Body of pancreas (tissue), 4 donors: ENCODE measurements at regions not wholly inside any gene's neighbourhood (a gene's known extent, or its start where the extent isn't known, plus 50 kb on each side); places are given as distances from the start of the nearest gene placed in this dataset.

ENCODE experiments used
- ATAC-seq: fragments of 150-250 bp; one replicate; pipeline ENCODE4 v1.9.1; 2016
- DNase-seq, 4 donors: peaks; one replicate each; pipeline ENCODE4 v3.0.0-alpha.2; 2019
- H3K27ac ChIP-seq, 4 donors: fragments of 200-600 bp; sonication (generic); 1 replicate in 3 of 4; 2 replicates in 1 of 4; pipeline versions ENCODE4 v1.5.1 to v1.6.1; 2016 to 2019; ENCODE audit warnings: mild to moderate bottlenecking in 1 of 4, mixed read lengths in 1 of 4, moderate library complexity in 1 of 4
- H3K27me3 ChIP-seq, 2 donors: fragments of 200-600 bp; sonication (generic); one replicate each; pipeline ENCODE4 v1.6.0; 2016; ENCODE audit warnings: mild to moderate bottlenecking in 1 of 2
- H3K36me3 ChIP-seq, 2 donors: fragments of 200-600 bp; sonication (generic); replicated peaks in 1 of 2; 2 replicates each; pipeline ENCODE4 v1.5.1; 2016; ENCODE audit warnings: low read depth in 2 of 2; ENCODE audit not compliant: insufficient read depth in 1 of 2
- H3K4me1 ChIP-seq: fragments of 200-600 bp; sonication (generic); one replicate; pipeline ENCODE4 v1.6.0; 2016
- H3K4me3 ChIP-seq, 2 donors: fragments of 200-600 bp; sonication (generic); 1 replicate in 1 of 2; 2 replicates in 1 of 2; pipeline ENCODE4 v1.5.1; 2016 to 2019
- H3K9me3 ChIP-seq, 3 donors: fragments of 200-600 bp; sonication (generic); 1 replicate in 2 of 3; 2 replicates in 1 of 3; pipeline ENCODE4 v1.5.1; 2016
- CTCF ChIP-seq, 7 experiments: fragments of 450-650 bp in 4 of 7; fragments of 200-600 bp in 3 of 7; sonication (generic) in 3 of 7; IDR thresholded peaks; one replicate each; pipeline ENCODE4 v1.5.1; 2016 to 2019; ENCODE audit warnings: antibody characterized with exemption in 7 of 7
- POLR2A ChIP-seq, 3 donors: fragments of 450-650 bp; IDR thresholded peaks; one replicate each; pipeline ENCODE4 v1.6.1; 2016; ENCODE audit warnings: antibody characterized with exemption in 3 of 3, mild to moderate bottlenecking in 2 of 3
- WGBS, 2 donors: methylation state at CpG; one replicate each; pipeline ENCODE4 v1.1.5; 2017; 5-methylcytosine and 5-hydroxymethylcytosine counted together
- intact Hi-C: fragments of 100-400 bp; cut with DNase I; formaldehyde crosslinking; loops from one replicate; pipeline ENCODE4 v1.15.1; 2023

- DNase-seq (no peak), ATAC-seq (no peak)
- no peak overlapping the region for H3K27ac ChIP-seq
- WGBS, 2 donors: 60 to 61% methylated on average over 4 of the region's 4 CpGs
- no peaks in the 10 kb centered on the region for H3K9me3 ChIP-seq
- intact Hi-C loops: no loop called here
- H3K4me3 ChIP-seq: no peak overlapping the region
- TF ChIP-seq CTCF (IDR thresholded peaks at IDR 0.05) (no peak), POLR2A (IDR thresholded peaks at IDR 0.05) (no peak)
- no peaks in the 10 kb centered on the region for H3K36me3 ChIP-seq
- no peaks in the 10 kb centered on the region for H3K27me3 ChIP-seq
- H3K4me1 ChIP-seq: no peaks in the 10 kb centered on the region
These were observed 482.6 kb upstream of the ZNF717 start for GRCh38 chr3:76267851-76268380.

GRCh38 chr3:76293856-76294255, 508.5 kb upstream of the ZNF717 start:
- intact Hi-C loops: no loop called here
- ATAC-seq (no peak), DNase-seq (no peak)
- TF ChIP-seq CTCF (IDR thresholded peaks at IDR 0.05) (no peak), POLR2A (IDR thresholded peaks at IDR 0.05) (no peak)
- Histone ChIP-seq H3K27me3 (no peaks in the 10 kb centered on the region), H3K4me1 (no peaks in the 10 kb centered on the region), H3K4me3 (no peak overlapping the region), H3K27ac (no peak overlapping the region), H3K36me3 (no peaks in the 10 kb centered on the region), H3K9me3 (no peaks in the 10 kb centered on the region)
- WGBS, 2 donors: 60 to 63% methylated on average over 2 to 9 of the region's 9 CpGs

GRCh38 chr3:76300746-76301145, 515.4 kb upstream of the ZNF717 start:
- TF ChIP-seq POLR2A (IDR thresholded peaks at IDR 0.05) (no peak), CTCF (IDR thresholded peaks at IDR 0.05) (no peak)
- ATAC-seq: no peak
- H3K4me1 ChIP-seq: no peaks in the 10 kb centered on the region

GRCh38 chr3:76307556-76307955, 522.2 kb upstream of the ZNF717 start:
- no peak overlapping the region for H3K27ac ChIP-seq
- no peak for TF ChIP-seq CTCF (IDR thresholded peaks at IDR 0.05)
- TF ChIP-seq POLR2A (IDR thresholded peaks at IDR 0.05): no peak
- intact Hi-C loops: no loop called here
- 77 to 80% methylated on average over 3 of the region's 3 CpGs for WGBS, 2 donors
- H3K9me3 ChIP-seq: no peaks in the 10 kb centered on the region
- no peaks in the 10 kb centered on the region for H3K27me3 ChIP-seq
- no peak overlapping the region for H3K4me3 ChIP-seq
- ATAC-seq: no peak
- no peak for DNase-seq
- H3K36me3 ChIP-seq: no peaks in the 10 kb centered on the region
- no peaks in the 10 kb centered on the region for H3K4me1 ChIP-seq

More at GRCh38 chr3:76300746-76301145, 515.4 kb upstream of the ZNF717 start:
- no peaks in the 10 kb centered on the region for H3K27me3 ChIP-seq
- H3K36me3 ChIP-seq: no peaks in the 10 kb centered on the region
- H3K9me3 ChIP-seq: no peaks in the 10 kb centered on the region
- 51 to 56% methylated on average over 2 of the region's 2 CpGs for WGBS, 2 donors
- no peak for DNase-seq
- no peak overlapping the region for H3K4me3 ChIP-seq
- intact Hi-C loops: no loop called here
- no peak overlapping the region for H3K27ac ChIP-seq

GRCh38 chr3:76308541-76308940, 523.2 kb upstream of the ZNF717 start:
- H3K36me3 ChIP-seq: no peaks in the 10 kb centered on the region
- DNase-seq (no peak), ATAC-seq (no peak)
- H3K4me1 ChIP-seq: no peaks in the 10 kb centered on the region
- no peaks in the 10 kb centered on the region for H3K27me3 ChIP-seq
- H3K4me3 ChIP-seq: no peak overlapping the region
- no peak overlapping the region for H3K27ac ChIP-seq
- intact Hi-C loops: no loop called here
- no peaks in the 10 kb centered on the region for H3K9me3 ChIP-seq
- no peak for TF ChIP-seq CTCF (IDR thresholded peaks at IDR 0.05)
- no peak for TF ChIP-seq POLR2A (IDR thresholded peaks at IDR 0.05)
